ENCODE measurements at regions not wholly inside any gene's neighbourhood (a gene's known extent, or its start where the extent isn't known, plus 50 kb on each side); places are given as distances from the start of the nearest gene placed in this dataset.

- TF ChIP-seq CTCF (IDR thresholded peaks at IDR 0.05; ENCODE audit: borderline replicate concordance, extremely low read depth, low read length, poor library complexity, severe bottlenecking), result no peak
- TF ChIP-seq EZH2 (IDR thresholded peaks at IDR 0.05; ENCODE audit: borderline replicate concordance, low read depth, low read length, severe bottlenecking), result no peak
These were observed 105.5 kb downstream of the IRS2 start for GRCh38 chr13:109680930-109681329.

Data from DND-41 (cell line).